ENCODE measurements at regions not wholly inside any gene's neighbourhood (a gene's known extent, or its start where the extent isn't known, plus 50 kb on each side); places are given as distances from the start of the nearest gene placed in this dataset.

DNA sequence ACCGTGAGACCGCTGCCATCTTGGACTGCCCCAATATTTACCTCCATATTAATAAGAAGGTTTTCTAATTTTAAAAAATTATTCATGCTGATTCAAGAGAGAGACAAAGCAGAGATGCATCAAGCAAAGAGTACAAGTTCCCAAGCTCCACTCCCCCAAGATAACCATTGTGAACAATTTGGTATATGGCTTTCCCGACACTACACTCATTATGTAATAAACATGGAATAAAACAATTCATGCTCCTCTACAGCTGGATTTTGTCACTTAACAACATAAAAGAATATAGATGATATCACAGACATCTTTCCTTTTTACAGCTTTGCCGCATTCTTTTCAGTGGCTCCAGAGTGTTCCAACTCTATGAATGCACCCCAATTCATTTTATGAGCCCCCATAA is 307.6 kb downstream of the FGFR2 start:
- no peak for TF ChIP-seq EZH2 (IDR thresholded peaks at IDR 0.05; ENCODE audit: low read length)
- TF ChIP-seq, protein P1, sequence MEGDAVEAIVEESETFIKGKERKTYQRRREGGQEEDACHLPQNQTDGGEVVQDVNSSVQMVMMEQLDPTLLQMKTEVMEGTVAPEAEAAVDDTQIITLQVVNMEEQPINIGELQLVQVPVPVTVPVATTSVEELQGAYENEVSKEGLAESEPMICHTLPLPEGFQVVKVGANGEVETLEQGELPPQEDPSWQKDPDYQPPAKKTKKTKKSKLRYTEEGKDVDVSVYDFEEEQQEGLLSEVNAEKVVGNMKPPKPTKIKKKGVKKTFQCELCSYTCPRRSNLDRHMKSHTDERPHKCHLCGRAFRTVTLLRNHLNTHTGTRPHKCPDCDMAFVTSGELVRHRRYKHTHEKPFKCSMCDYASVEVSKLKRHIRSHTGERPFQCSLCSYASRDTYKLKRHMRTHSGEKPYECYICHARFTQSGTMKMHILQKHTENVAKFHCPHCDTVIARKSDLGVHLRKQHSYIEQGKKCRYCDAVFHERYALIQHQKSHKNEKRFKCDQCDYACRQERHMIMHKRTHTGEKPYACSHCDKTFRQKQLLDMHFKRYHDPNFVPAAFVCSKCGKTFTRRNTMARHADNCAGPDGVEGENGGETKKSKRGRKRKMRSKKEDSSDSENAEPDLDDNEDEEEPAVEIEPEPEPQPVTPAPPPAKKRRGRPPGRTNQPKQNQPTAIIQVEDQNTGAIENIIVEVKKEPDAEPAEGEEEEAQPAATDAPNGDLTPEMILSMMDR (optimal IDR thresholded peaks at IDR 0.05 in 1 of 3, IDR thresholded peaks at IDR 0.05 in 1 of 3, conservative IDR thresholded peaks at IDR 0.05 in 1 of 3; ENCODE audit: extremely low read depth in 1 of 3, insufficient read depth in 2 of 3, low read length in 3 of 3), result no peak
- Histone ChIP-seq H4K20me1 (ENCODE audit: control insufficient read depth, extremely low read depth, insufficient read depth, low read length) (no peaks in the 10 kb centered on the region), H3K9me1 (ENCODE audit: control insufficient read depth, extremely low read depth, insufficient read depth, low read length) (no peaks in the 10 kb centered on the region), H3K27ac (ENCODE audit: control insufficient read depth, insufficient read depth, low read length) (no peak overlapping the region), H2AFZ (ENCODE audit: control insufficient read depth, low read length) (no peak overlapping the region), H3K27me3 (ENCODE audit: control insufficient read depth, extremely low read depth, insufficient read depth, low read length) (no peaks in the 10 kb centered on the region), H3K4me1 (ENCODE audit: control insufficient read depth, extremely low read depth, insufficient read depth, low read length) (peaks cover 16% of the 10 kb centered on the region), H3K36me3 (ENCODE audit: control insufficient read depth in 2 of 2, extremely low read depth in 1 of 2, insufficient read depth in 2 of 2, low read length in 2 of 2) (no peaks in the 10 kb centered on the region), H3K79me2 (ENCODE audit: control insufficient read depth, insufficient read depth, low read length) (no peaks in the 10 kb centered on the region), H3K4me3 (ENCODE audit: control insufficient read depth in 2 of 3, extremely low read depth in 1 of 3, insufficient read depth in 2 of 3, low read depth in 1 of 3, low read length in 3 of 3) (no peak overlapping the region), H3K4me2 (ENCODE audit: control insufficient read depth, extremely low read depth, insufficient read depth, low read depth, low read length) (no peak overlapping the region), H3K9ac (ENCODE audit: control insufficient read depth, extremely low read depth, insufficient read depth, low read length) (no peak overlapping the region), H3K9me3 (ENCODE audit: control insufficient read depth, low read depth, low read length) (no peaks in the 10 kb centered on the region)
- DNase-seq (ENCODE audit: low read depth, low spot score) (no peak), FAIRE-seq (no peak)
- dilution Hi-C loops (cut with MboI; ENCODE audit: extremely low pct_ligation_motif_present, low sequenced_read_pairs), result no loop called here

DNA sequence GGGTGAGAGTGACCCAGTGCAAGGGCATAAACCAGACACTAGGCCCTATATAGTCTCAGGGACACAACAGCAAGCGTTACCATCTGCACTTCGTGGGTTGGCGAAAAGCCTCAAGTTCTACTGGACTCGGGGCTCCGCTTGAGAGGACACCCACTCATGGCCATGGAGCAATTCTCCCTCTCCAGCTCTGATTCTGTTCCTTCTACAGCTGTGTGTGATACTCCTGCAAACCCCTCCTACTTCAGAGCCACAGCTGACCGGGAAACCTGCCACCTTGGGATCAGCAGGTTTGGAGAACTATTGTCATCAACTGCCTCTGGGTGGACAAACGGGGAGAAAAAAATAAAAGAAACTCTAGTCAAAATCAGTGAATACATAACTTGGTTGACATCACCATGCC is 306.9 kb downstream of the FGFR2 start:
- DNase-seq (ENCODE audit: low read depth, low spot score) (no peak), FAIRE-seq (no peak)
- H3K9me3 ChIP-seq (ENCODE audit: control insufficient read depth, low read depth, low read length), result no peaks in the 10 kb centered on the region
- dilution Hi-C loops (cut with MboI; ENCODE audit: extremely low pct_ligation_motif_present, low sequenced_read_pairs), result no loop called here
- H3K9me1 ChIP-seq (ENCODE audit: control insufficient read depth, extremely low read depth, insufficient read depth, low read length), result no peaks in the 10 kb centered on the region
- no peak overlapping the region for H2AFZ ChIP-seq (ENCODE audit: control insufficient read depth, low read length)
- H3K79me2 ChIP-seq (ENCODE audit: control insufficient read depth, insufficient read depth, low read length), result no peaks in the 10 kb centered on the region
- H3K27me3 ChIP-seq (ENCODE audit: control insufficient read depth, extremely low read depth, insufficient read depth, low read length), result no peaks in the 10 kb centered on the region
- H3K36me3 ChIP-seq (ENCODE audit: control insufficient read depth in 2 of 2, extremely low read depth in 1 of 2, insufficient read depth in 2 of 2, low read length in 2 of 2), result no peaks in the 10 kb centered on the region
- H3K9ac ChIP-seq (ENCODE audit: control insufficient read depth, extremely low read depth, insufficient read depth, low read length), result no peak overlapping the region
- H4K20me1 ChIP-seq (ENCODE audit: control insufficient read depth, extremely low read depth, insufficient read depth, low read length), result no peaks in the 10 kb centered on the region
- no peak overlapping the region for H3K27ac ChIP-seq (ENCODE audit: control insufficient read depth, insufficient read depth, low read length)
- TF ChIP-seq, protein P1 (optimal IDR thresholded peaks at IDR 0.05 in 1 of 3, IDR thresholded peaks at IDR 0.05 in 1 of 3, conservative IDR thresholded peaks at IDR 0.05 in 1 of 3; ENCODE audit: extremely low read depth in 1 of 3, insufficient read depth in 2 of 3, low read length in 3 of 3), result no peak
- no peak for TF ChIP-seq EZH2 (IDR thresholded peaks at IDR 0.05; ENCODE audit: low read length)
- H3K4me3 ChIP-seq (ENCODE audit: control insufficient read depth in 2 of 3, extremely low read depth in 1 of 3, insufficient read depth in 2 of 3, low read depth in 1 of 3, low read length in 3 of 3), result no peak overlapping the region
- no peak overlapping the region for H3K4me2 ChIP-seq (ENCODE audit: control insufficient read depth, extremely low read depth, insufficient read depth, low read depth, low read length)
- H3K4me1 ChIP-seq (ENCODE audit: control insufficient read depth, extremely low read depth, insufficient read depth, low read length), result peaks cover 16% of the 10 kb centered on the region
